GM23338 (cell line): ENCODE measurements at regions not wholly inside any gene's neighbourhood (a gene's known extent, or its start where the extent isn't known, plus 50 kb on each side); places are given as distances from the start of the nearest gene placed in this dataset.

Experiments
- ATAC-seq: fragments of 200-7000 bp; cut with Tn5 transposase; 3 replicates; pipeline ENCODE4 v1.9.1; 2020
- DNase-seq: peaks from one replicate; pipeline ENCODE4 v3.0.0-alpha.2; 2015; ENCODE audit warnings: low spot score
- H2AFZ ChIP-seq: fragments of 200-600 bp; sonication (generic); 2 replicates; pipeline ENCODE4 v1.8.0; 2016; ENCODE audit warnings: antibody characterized with exemption, mild to moderate bottlenecking, moderate library complexity
- H3F3A ChIP-seq: fragments of 200-600 bp; sonication (generic); replicated peaks from 2 replicates; pipeline ENCODE4 v1.8.0; 2017; ENCODE audit warnings: antibody characterized with exemption, mixed run types, low read depth
- H3K27ac ChIP-seq: fragments of 200-600 bp; sonication (generic); 2 replicates; pipeline ENCODE4 v1.6.1; 2016; ENCODE audit warnings: low read depth
- H3K27me3 ChIP-seq: fragments of 200-600 bp; sonication (generic); 2 replicates; pipeline ENCODE4 v1.8.0; 2016; ENCODE audit warnings: mild to moderate bottlenecking, mixed run types, moderate library complexity; ENCODE audit not compliant: insufficient read depth
- H3K36me3 ChIP-seq: fragments of 200-600 bp; sonication (generic); 2 replicates; pipeline ENCODE4 v1.8.0; 2016; ENCODE audit warnings: mild to moderate bottlenecking; ENCODE audit not compliant: insufficient read depth
- H3K4me1 ChIP-seq: fragments of 200-600 bp; sonication (generic); 2 replicates; pipeline ENCODE4 v1.8.0; 2016; ENCODE audit warnings: mild to moderate bottlenecking, moderate library complexity; ENCODE audit not compliant: insufficient read depth
- H3K4me2 ChIP-seq: fragments of 200-600 bp; sonication (generic); 2 replicates; pipeline ENCODE4 v1.7.1; 2017; ENCODE audit warnings: mixed run types
- H3K4me3 ChIP-seq: fragments of 200-600 bp; sonication (generic); 2 replicates; pipeline ENCODE4 v1.6.1; 2016; ENCODE audit warnings: mixed run types
- H3K79me2 ChIP-seq: fragments of 200-600 bp; sonication (generic); replicated peaks from 2 replicates; pipeline ENCODE4 v1.8.0; 2017; ENCODE audit warnings: mild to moderate bottlenecking; ENCODE audit not compliant: insufficient read depth
- H3K9me2 ChIP-seq: fragments of 200-600 bp; sonication (generic); 2 replicates; pipeline ENCODE4 v1.8.0; 2017; ENCODE audit not compliant: insufficient read depth
- H4K20me1 ChIP-seq: fragments of 200-600 bp; sonication (generic); replicated peaks from 2 replicates; pipeline ENCODE4 v1.8.0; 2017; ENCODE audit warnings: mild to moderate bottlenecking; ENCODE audit not compliant: insufficient read depth
- H3K27ac Mint-ChIP-seq: 2 replicates; pipeline ENCODE4 v1.8.0; 2020; ENCODE audit warnings: inconsistent platforms, mild to moderate bottlenecking, moderate library complexity, mixed read lengths
- H3K27me3 Mint-ChIP-seq: 3 replicates; pipeline ENCODE4 v1.8.0; 2022; ENCODE audit warnings: low read depth, mild to moderate bottlenecking, moderate library complexity, mixed read lengths, inconsistent platforms; ENCODE audit not compliant: insufficient read depth, poor library complexity
- H3K36me3 Mint-ChIP-seq: 3 replicates; pipeline ENCODE4 v1.8.0; 2021; ENCODE audit warnings: low read depth, mild to moderate bottlenecking, inconsistent platforms, moderate library complexity, mixed read lengths
- H3K4me1 Mint-ChIP-seq: 3 replicates; pipeline ENCODE4 v1.8.0; 2020; ENCODE audit warnings: mild to moderate bottlenecking, inconsistent platforms, mixed read lengths
- H3K4me3 Mint-ChIP-seq: 3 replicates; pipeline ENCODE4 v1.8.0; 2021; ENCODE audit warnings: moderate library complexity, mild to moderate bottlenecking, inconsistent platforms, mixed read lengths
- H3K9me3 Mint-ChIP-seq: 3 replicates; pipeline ENCODE4 v1.8.0; 2020; ENCODE audit warnings: moderate library complexity, mild to moderate bottlenecking, inconsistent platforms, mixed read lengths
- EZH2 ChIP-seq: fragments of 200-600 bp; sonication (generic); IDR thresholded peaks from one replicate; pipeline ENCODE4 v1.8.0; 2017; ENCODE audit warnings: antibody characterized with exemption, mild to moderate bottlenecking, low read depth; ENCODE audit not compliant: unreplicated experiment
- JUNB ChIP-seq: IDR thresholded peaks from one replicate; pipeline ENCODE4 v1.6.1; 2016; ENCODE audit warnings: antibody characterized with exemption; ENCODE audit not compliant: unreplicated experiment
- REST ChIP-seq: IDR thresholded peaks from one replicate; pipeline ENCODE4 v1.6.1; 2018; ENCODE audit warnings: antibody characterized with exemption; ENCODE audit not compliant: unreplicated experiment
- STAT1 ChIP-seq: IDR thresholded peaks from one replicate; pipeline ENCODE4 v1.6.1; 2016; ENCODE audit warnings: antibody characterized with exemption; ENCODE audit not compliant: unreplicated experiment
- ZNF331 ChIP-seq: fragments of 250-450 bp; sonication (Bioruptor Pico); IDR thresholded peaks from 2 replicates; pipeline ENCODE4 v1.5.0; 2020; ENCODE audit warnings: low read depth, mild to moderate bottlenecking, moderate library complexity
- ZNF462 ChIP-seq: fragments of 250-450 bp; sonication (Bioruptor Pico); IDR thresholded peaks from 2 replicates; pipeline ENCODE4 v1.5.0; 2020; ENCODE audit warnings: mild to moderate bottlenecking, moderate library complexity
- TF ChIP-seq, protein P1 (sequence below), 2 experiments: fragments of 200-600 bp in 1 of 2; sonication (generic) in 1 of 2; conservative IDR thresholded peaks; 2 replicates each; pipeline versions ENCODE4 v1.5.1 to v1.6.1; 2016 to 2017; ENCODE audit warnings: antibody characterized with exemption in 2 of 2, low read depth in 2 of 2, mild to moderate bottlenecking in 2 of 2, moderate library complexity in 1 of 2

GRCh38 chr20:12153628-12154027 lies 235.9 kb downstream of the BTBD3 start:
- Mint-ChIP-seq H3K9me3 (no peaks in the 10 kb centered on the region), H3K4me1 (peaks cover 2% of the 10 kb centered on the region; the same call in 2 of the 3 replicates), H3K27ac (no peak overlapping the region), H3K27me3 (no peaks in the 10 kb centered on the region), H3K36me3 (no peaks in the 10 kb centered on the region), H3K4me3 (no peak overlapping the region)
- no peak overlapping the region for H2AFZ ChIP-seq
- no peaks in the 10 kb centered on the region for H3K36me3 ChIP-seq
- H3K4me1 ChIP-seq = no peaks in the 10 kb centered on the region
- DNase-seq (no peak), ATAC-seq (no peak)
- no peaks in the 10 kb centered on the region for H3K79me2 ChIP-seq
- peaks cover 10% of the 10 kb centered on the region; the same call in 1 of the 2 replicates for H3K9me2 ChIP-seq
- H4K20me1 ChIP-seq = no peaks in the 10 kb centered on the region
- TF ChIP-seq ZNF331 (CRISPR knock-in tag) (no peak), JUNB (no peak), EZH2 (no peak), REST (no peak), STAT1 (no peak)
- H3K27me3 ChIP-seq = no peaks in the 10 kb centered on the region
- H3K27ac ChIP-seq = no peak overlapping the region
- H3F3A ChIP-seq = no peaks in the 10 kb centered on the region
- H3K4me2 ChIP-seq = no peak overlapping the region
- no peak overlapping the region for H3K4me3 ChIP-seq

DNA sequence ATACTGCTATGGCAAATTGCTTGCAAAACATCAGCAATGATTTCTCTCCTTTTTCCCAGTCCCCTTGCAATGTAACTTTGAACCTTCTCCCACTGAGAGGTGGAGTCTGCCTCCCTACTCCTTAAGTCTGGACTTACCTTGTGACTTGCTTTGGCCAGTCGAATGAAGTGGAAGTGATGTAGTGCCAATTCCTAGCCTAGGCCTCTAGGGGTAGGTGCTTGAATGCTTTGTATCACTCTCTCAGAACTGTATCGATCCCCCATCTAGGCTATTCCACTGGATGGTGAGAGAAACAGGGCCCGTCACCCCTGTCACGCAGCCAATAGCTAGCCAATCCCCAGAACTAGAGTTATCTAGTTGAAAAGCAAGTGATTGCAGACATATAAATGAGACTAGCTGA lies 238.6 kb downstream of the BTBD3 start:
- no peaks in the 10 kb centered on the region for H4K20me1 ChIP-seq
- no peaks in the 10 kb centered on the region for H3K27me3 Mint-ChIP-seq
- no peaks in the 10 kb centered on the region for H3K27me3 ChIP-seq
- H3K79me2 ChIP-seq = no peaks in the 10 kb centered on the region
- no peaks in the 10 kb centered on the region for H3K4me1 ChIP-seq
- H3K9me2 ChIP-seq = peaks cover 10% of the 10 kb centered on the region; the same call in 1 of the 2 replicates
- no peak overlapping the region for H3K27ac Mint-ChIP-seq
- no peak overlapping the region for H3K4me3 Mint-ChIP-seq
- no peak overlapping the region for H3K27ac ChIP-seq
- ATAC-seq (peak; percentile 58), DNase-seq (peak; percentile 20)
- H2AFZ ChIP-seq = no peak overlapping the region
- TF ChIP-seq, protein P1, sequence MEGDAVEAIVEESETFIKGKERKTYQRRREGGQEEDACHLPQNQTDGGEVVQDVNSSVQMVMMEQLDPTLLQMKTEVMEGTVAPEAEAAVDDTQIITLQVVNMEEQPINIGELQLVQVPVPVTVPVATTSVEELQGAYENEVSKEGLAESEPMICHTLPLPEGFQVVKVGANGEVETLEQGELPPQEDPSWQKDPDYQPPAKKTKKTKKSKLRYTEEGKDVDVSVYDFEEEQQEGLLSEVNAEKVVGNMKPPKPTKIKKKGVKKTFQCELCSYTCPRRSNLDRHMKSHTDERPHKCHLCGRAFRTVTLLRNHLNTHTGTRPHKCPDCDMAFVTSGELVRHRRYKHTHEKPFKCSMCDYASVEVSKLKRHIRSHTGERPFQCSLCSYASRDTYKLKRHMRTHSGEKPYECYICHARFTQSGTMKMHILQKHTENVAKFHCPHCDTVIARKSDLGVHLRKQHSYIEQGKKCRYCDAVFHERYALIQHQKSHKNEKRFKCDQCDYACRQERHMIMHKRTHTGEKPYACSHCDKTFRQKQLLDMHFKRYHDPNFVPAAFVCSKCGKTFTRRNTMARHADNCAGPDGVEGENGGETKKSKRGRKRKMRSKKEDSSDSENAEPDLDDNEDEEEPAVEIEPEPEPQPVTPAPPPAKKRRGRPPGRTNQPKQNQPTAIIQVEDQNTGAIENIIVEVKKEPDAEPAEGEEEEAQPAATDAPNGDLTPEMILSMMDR (conservative IDR thresholded peaks at IDR 0.05; ENCODE audit: low read depth in 2 of 2) = 0 out of 4 replicates have a peak, but pooled peaks of 1 of the 2 experiments have one; percentile 21
- no peak for TF ChIP-seq ZNF462 (CRISPR knock-in tag)
- H3K36me3 ChIP-seq = no peaks in the 10 kb centered on the region
- H3K4me2 ChIP-seq = no peak overlapping the region
- H3K36me3 Mint-ChIP-seq = no peaks in the 10 kb centered on the region
- no peaks in the 10 kb centered on the region for H3F3A ChIP-seq
- H3K4me3 ChIP-seq = no peak overlapping the region
- peaks cover 2% of the 10 kb centered on the region; the same call in 2 of the 3 replicates for H3K4me1 Mint-ChIP-seq
- no peaks in the 10 kb centered on the region for H3K9me3 Mint-ChIP-seq
